ENCODE measurements at regions not wholly inside any gene's neighbourhood (a gene's known extent, or its start where the extent isn't known, plus 50 kb on each side); places are given as distances from the start of the nearest gene placed in this dataset.

GRCh38 chr1:59194621-59195020 lies 102.3 kb upstream of the FGGY start:
- TF ChIP-seq EP300 (IDR thresholded peaks at IDR 0.05) (no peak), POLR2A (IDR thresholded peaks at IDR 0.05) (no peak)
- TF ChIP-seq, protein P1, sequence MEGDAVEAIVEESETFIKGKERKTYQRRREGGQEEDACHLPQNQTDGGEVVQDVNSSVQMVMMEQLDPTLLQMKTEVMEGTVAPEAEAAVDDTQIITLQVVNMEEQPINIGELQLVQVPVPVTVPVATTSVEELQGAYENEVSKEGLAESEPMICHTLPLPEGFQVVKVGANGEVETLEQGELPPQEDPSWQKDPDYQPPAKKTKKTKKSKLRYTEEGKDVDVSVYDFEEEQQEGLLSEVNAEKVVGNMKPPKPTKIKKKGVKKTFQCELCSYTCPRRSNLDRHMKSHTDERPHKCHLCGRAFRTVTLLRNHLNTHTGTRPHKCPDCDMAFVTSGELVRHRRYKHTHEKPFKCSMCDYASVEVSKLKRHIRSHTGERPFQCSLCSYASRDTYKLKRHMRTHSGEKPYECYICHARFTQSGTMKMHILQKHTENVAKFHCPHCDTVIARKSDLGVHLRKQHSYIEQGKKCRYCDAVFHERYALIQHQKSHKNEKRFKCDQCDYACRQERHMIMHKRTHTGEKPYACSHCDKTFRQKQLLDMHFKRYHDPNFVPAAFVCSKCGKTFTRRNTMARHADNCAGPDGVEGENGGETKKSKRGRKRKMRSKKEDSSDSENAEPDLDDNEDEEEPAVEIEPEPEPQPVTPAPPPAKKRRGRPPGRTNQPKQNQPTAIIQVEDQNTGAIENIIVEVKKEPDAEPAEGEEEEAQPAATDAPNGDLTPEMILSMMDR (IDR thresholded peaks at IDR 0.05), result no peak
- 97% methylated on average over 2 of the region's 2 CpGs for WGBS, 2 donors
- no peaks in the 10 kb centered on the region for H3K4me1 ChIP-seq
- H3K36me3 ChIP-seq, result no peaks in the 10 kb centered on the region
- no peaks in the 10 kb centered on the region for H3K27me3 ChIP-seq
- DNase-seq (ENCODE audit: low spot score in 2 of 2), result no peak
- H3K27ac ChIP-seq, result no peak overlapping the region
- peaks cover 0 to 7% (median 0%) of the 10 kb centered on the region in 4 donors for H3K9me3 ChIP-seq
- no peak overlapping the region for H3K4me3 ChIP-seq

GRCh38 chr1:59195151-59195550 lies 101.7 kb upstream of the FGGY start:
- Histone ChIP-seq H3K27me3 (no peaks in the 10 kb centered on the region), H3K4me1 (no peaks in the 10 kb centered on the region), H3K9me3 (peaks cover 0 to 7% (median 0%) of the 10 kb centered on the region in 4 donors), H3K36me3 (no peaks in the 10 kb centered on the region), H3K27ac (no peak overlapping the region), H3K4me3 (no peak overlapping the region)
- WGBS, 2 donors, result 78 to 84% methylated on average over 1 of the region's 1 CpG
- TF ChIP-seq EP300 (IDR thresholded peaks at IDR 0.05) (no peak), POLR2A (IDR thresholded peaks at IDR 0.05) (no peak)
- TF ChIP-seq, protein P1 (IDR thresholded peaks at IDR 0.05), result no peak
- no peak for DNase-seq (ENCODE audit: low spot score in 2 of 2)

- Histone ChIP-seq H3K4me3 (no peak overlapping the region), H3K27ac (no peak overlapping the region), H3K4me1 (peaks cover 0 to 15% (median 0%) of the 10 kb centered on the region in 4 donors), H3K9me3 (peaks cover 0 to 5% (median 0%) of the 10 kb centered on the region in 4 donors), H3K27me3 (no peaks in the 10 kb centered on the region), H3K36me3 (no peaks in the 10 kb centered on the region)
- 83 to 95% methylated on average over 4 of the region's 4 CpGs for WGBS, 2 donors
- TF ChIP-seq POLR2A (IDR thresholded peaks at IDR 0.05), result no peak
- no peak for TF ChIP-seq EP300 (IDR thresholded peaks at IDR 0.05)
- TF ChIP-seq, protein P1 (IDR thresholded peaks at IDR 0.05), result no peak
- DNase-seq (ENCODE audit: low spot score in 2 of 2), result no peak
These were observed 98.3 kb upstream of the FGGY start for GRCh38 chr1:59198564-59198963.

- DNase-seq (ENCODE audit: low spot score in 2 of 2), result no peak
- Histone ChIP-seq H3K9me3 (no peaks in the 10 kb centered on the region), H3K27ac (no peak overlapping the region), H3K36me3 (no peaks in the 10 kb centered on the region), H3K4me1 (peaks cover 0 to 17% (median 0%) of the 10 kb centered on the region in 4 donors), H3K27me3 (no peaks in the 10 kb centered on the region), H3K4me3 (no peak overlapping the region)
- TF ChIP-seq, protein P1 (IDR thresholded peaks at IDR 0.05), result no peak
- TF ChIP-seq POLR2A (IDR thresholded peaks at IDR 0.05) (no peak), EP300 (IDR thresholded peaks at IDR 0.05) (no peak)
- 75 to 81% methylated on average over 2 of the region's 2 CpGs for WGBS, 2 donors
These were observed 97.7 kb upstream of the FGGY start for GRCh38 chr1:59199147-59199546.

- DNase-seq (ENCODE audit: low spot score in 2 of 2), result no peak
- Histone ChIP-seq H3K27me3 (no peaks in the 10 kb centered on the region), H3K27ac (no peak overlapping the region), H3K36me3 (no peaks in the 10 kb centered on the region), H3K9me3 (peaks cover 0 to 4% (median 0%) of the 10 kb centered on the region in 4 donors), H3K4me3 (no peak overlapping the region), H3K4me1 (peaks cover 0 to 17% (median 0%) of the 10 kb centered on the region in 4 donors)
- TF ChIP-seq EP300 (IDR thresholded peaks at IDR 0.05) (no peak), POLR2A (IDR thresholded peaks at IDR 0.05) (no peak)
- TF ChIP-seq, protein P1 (IDR thresholded peaks at IDR 0.05), result no peak
- 86 to 87% methylated on average over 4 of the region's 4 CpGs for WGBS, 2 donors
These were observed 97.0 kb upstream of the FGGY start for GRCh38 chr1:59199719-59200376.

Data from tibial nerve (tissue), 4 donors.